ENCODE measurements at regions not wholly inside any gene's neighbourhood (a gene's known extent, or its start where the extent isn't known, plus 50 kb on each side); places are given as distances from the start of the nearest gene placed in this dataset.
"Not testable (repeated sequence)": the region's sequence is repeated elsewhere in the genome, so short reads cannot be mapped to it uniquely, and the experiment has no call there.

GRCh38 chr2:122338000-122338399, 582.5 kb downstream of the TSN start:
- Histone ChIP-seq H3K4me1 (ENCODE audit: control insufficient read depth, insufficient read depth, low read length) (no peaks in the 10 kb centered on the region), H3K27ac (ENCODE audit: low read length) (no peak overlapping the region), H3K9me3 (ENCODE audit: control insufficient read depth in 2 of 2, low read length in 2 of 2) (peaks cover 0 to 2% of the 10 kb centered on the region in 2 donors), H3K36me3 (ENCODE audit: control insufficient read depth in 2 of 2, insufficient read depth in 2 of 2, low read length in 2 of 2) (no peaks in the 10 kb centered on the region), H3K9ac (ENCODE audit: low read length in 2 of 2) (no peak overlapping the region), H3K27me3 (ENCODE audit: control insufficient read depth in 1 of 2, insufficient read depth in 2 of 2, low read length in 2 of 2) (no peaks in the 10 kb centered on the region), H3K4me3 (ENCODE audit: low read length in 2 of 2) (no peak overlapping the region)

GRCh38 chr2:122340246-122340645, 584.8 kb downstream of the TSN start:
- Histone ChIP-seq H3K27me3 (ENCODE audit: control insufficient read depth in 1 of 2, insufficient read depth in 2 of 2, low read length in 2 of 2) (no peaks in the 10 kb centered on the region), H3K9me3 (ENCODE audit: control insufficient read depth in 2 of 2, low read length in 2 of 2) (no peaks in the 10 kb centered on the region), H3K36me3 (ENCODE audit: control insufficient read depth in 2 of 2, insufficient read depth in 2 of 2, low read length in 2 of 2) (no peaks in the 10 kb centered on the region), H3K27ac (ENCODE audit: low read length) (no peak overlapping the region), H3K4me3 (ENCODE audit: low read length in 2 of 2) (no peak overlapping the region), H3K4me1 (ENCODE audit: control insufficient read depth, insufficient read depth, low read length) (no peaks in the 10 kb centered on the region), H3K9ac (ENCODE audit: low read length in 2 of 2) (no peak overlapping the region)

GRCh38 chr2:122341007-122341406, 585.6 kb downstream of the TSN start:
- Histone ChIP-seq H3K9ac (ENCODE audit: low read length in 2 of 2) (no peak overlapping the region), H3K27me3 (ENCODE audit: control insufficient read depth in 1 of 2, insufficient read depth in 2 of 2, low read length in 2 of 2) (no peaks in the 10 kb centered on the region), H3K9me3 (ENCODE audit: control insufficient read depth in 2 of 2, low read length in 2 of 2) (no peaks in the 10 kb centered on the region), H3K27ac (ENCODE audit: low read length) (no peak overlapping the region), H3K4me1 (ENCODE audit: control insufficient read depth, insufficient read depth, low read length) (no peaks in the 10 kb centered on the region), H3K4me3 (ENCODE audit: low read length in 2 of 2) (no peak overlapping the region), H3K36me3 (ENCODE audit: control insufficient read depth in 2 of 2, insufficient read depth in 2 of 2, low read length in 2 of 2) (no peaks in the 10 kb centered on the region)

- not testable (repeated sequence) for H3K4me3 ChIP-seq (ENCODE audit: low read length in 2 of 2); H3K9ac ChIP-seq (ENCODE audit: low read length in 2 of 2)
Measured at GRCh38 chr2:122352151-122352550, 596.7 kb downstream of the TSN start.

GRCh38 chr2:122357998-122358397, 602.5 kb downstream of the TSN start:
- no peak overlapping the region for H3K9ac ChIP-seq (ENCODE audit: low read length in 2 of 2)
- no peak overlapping the region for H3K27ac ChIP-seq (ENCODE audit: low read length)
- H3K9me3 ChIP-seq (ENCODE audit: control insufficient read depth in 2 of 2, low read length in 2 of 2), result no peaks in the 10 kb centered on the region
- H3K36me3 ChIP-seq (ENCODE audit: control insufficient read depth in 2 of 2, insufficient read depth in 2 of 2, low read length in 2 of 2), result no peaks in the 10 kb centered on the region
- no peak overlapping the region for H3K4me3 ChIP-seq (ENCODE audit: low read length in 2 of 2)
- no peaks in the 10 kb centered on the region for H3K27me3 ChIP-seq (ENCODE audit: control insufficient read depth in 1 of 2, insufficient read depth in 2 of 2, low read length in 2 of 2)
- H3K4me1 ChIP-seq (ENCODE audit: control insufficient read depth, insufficient read depth, low read length), result no peaks in the 10 kb centered on the region

More at GRCh38 chr2:122352151-122352550, 596.7 kb downstream of the TSN start:
- H3K36me3 ChIP-seq (ENCODE audit: control insufficient read depth in 2 of 2, insufficient read depth in 2 of 2, low read length in 2 of 2); H3K27ac ChIP-seq (ENCODE audit: low read length); H3K9me3 ChIP-seq (ENCODE audit: control insufficient read depth in 2 of 2, low read length in 2 of 2); H3K27me3 ChIP-seq (ENCODE audit: control insufficient read depth in 1 of 2, insufficient read depth in 2 of 2, low read length in 2 of 2); H3K4me1 ChIP-seq (ENCODE audit: control insufficient read depth, insufficient read depth, low read length): not testable (repeated sequence)

- Histone ChIP-seq H3K9ac (ENCODE audit: low read length in 2 of 2) (no peak overlapping the region), H3K27ac (ENCODE audit: low read length) (no peak overlapping the region), H3K4me3 (ENCODE audit: low read length in 2 of 2) (no peak overlapping the region), H3K9me3 (ENCODE audit: control insufficient read depth in 2 of 2, low read length in 2 of 2) (no peaks in the 10 kb centered on the region), H3K36me3 (ENCODE audit: control insufficient read depth in 2 of 2, insufficient read depth in 2 of 2, low read length in 2 of 2) (no peaks in the 10 kb centered on the region), H3K27me3 (ENCODE audit: control insufficient read depth in 1 of 2, insufficient read depth in 2 of 2, low read length in 2 of 2) (no peaks in the 10 kb centered on the region), H3K4me1 (ENCODE audit: control insufficient read depth, insufficient read depth, low read length) (no peaks in the 10 kb centered on the region)
Measured at GRCh38 chr2:122358729-122359128, 603.3 kb downstream of the TSN start.

- H3K4me3 ChIP-seq (ENCODE audit: low read length in 2 of 2), result no peak overlapping the region
- H3K27ac ChIP-seq (ENCODE audit: low read length), result no peak overlapping the region
- H3K9me3 ChIP-seq (ENCODE audit: control insufficient read depth in 2 of 2, low read length in 2 of 2), result no peaks in the 10 kb centered on the region
- no peaks in the 10 kb centered on the region for H3K27me3 ChIP-seq (ENCODE audit: control insufficient read depth in 1 of 2, insufficient read depth in 2 of 2, low read length in 2 of 2)
- H3K36me3 ChIP-seq (ENCODE audit: control insufficient read depth in 2 of 2, insufficient read depth in 2 of 2, low read length in 2 of 2), result no peaks in the 10 kb centered on the region
- no peaks in the 10 kb centered on the region for H3K4me1 ChIP-seq (ENCODE audit: control insufficient read depth, insufficient read depth, low read length)
- no peak overlapping the region for H3K9ac ChIP-seq (ENCODE audit: low read length in 2 of 2)
Measured at GRCh38 chr2:122363885-122364284, 608.4 kb downstream of the TSN start.

- no peaks in the 10 kb centered on the region for H3K36me3 ChIP-seq (ENCODE audit: control insufficient read depth in 2 of 2, insufficient read depth in 2 of 2, low read length in 2 of 2)
- no peak overlapping the region for H3K4me3 ChIP-seq (ENCODE audit: low read length in 2 of 2)
- no peak overlapping the region for H3K27ac ChIP-seq (ENCODE audit: low read length)
- no peaks in the 10 kb centered on the region for H3K27me3 ChIP-seq (ENCODE audit: control insufficient read depth in 1 of 2, insufficient read depth in 2 of 2, low read length in 2 of 2)
- H3K9ac ChIP-seq (ENCODE audit: low read length in 2 of 2), result no peak overlapping the region
- no peaks in the 10 kb centered on the region for H3K9me3 ChIP-seq (ENCODE audit: control insufficient read depth in 2 of 2, low read length in 2 of 2)
- no peaks in the 10 kb centered on the region for H3K4me1 ChIP-seq (ENCODE audit: control insufficient read depth, insufficient read depth, low read length)
Measured at GRCh38 chr2:122366427-122366826, 611.0 kb downstream of the TSN start.

- H3K36me3 ChIP-seq (ENCODE audit: control insufficient read depth in 2 of 2, insufficient read depth in 2 of 2, low read length in 2 of 2), result no peaks in the 10 kb centered on the region
- no peaks in the 10 kb centered on the region for H3K9me3 ChIP-seq (ENCODE audit: control insufficient read depth in 2 of 2, low read length in 2 of 2)
- H3K27me3 ChIP-seq (ENCODE audit: control insufficient read depth in 1 of 2, insufficient read depth in 2 of 2, low read length in 2 of 2), result no peaks in the 10 kb centered on the region
- no peaks in the 10 kb centered on the region for H3K4me1 ChIP-seq (ENCODE audit: control insufficient read depth, insufficient read depth, low read length)
- no peak overlapping the region for H3K4me3 ChIP-seq (ENCODE audit: low read length in 2 of 2)
- no peak overlapping the region for H3K9ac ChIP-seq (ENCODE audit: low read length in 2 of 2)
- no peak overlapping the region for H3K27ac ChIP-seq (ENCODE audit: low read length)
Measured at GRCh38 chr2:122366969-122367645, 611.7 kb downstream of the TSN start.

- Histone ChIP-seq H3K27ac (ENCODE audit: low read length) (no peak overlapping the region), H3K4me1 (ENCODE audit: control insufficient read depth, insufficient read depth, low read length) (no peaks in the 10 kb centered on the region), H3K9ac (ENCODE audit: low read length in 2 of 2) (no peak overlapping the region), H3K27me3 (ENCODE audit: control insufficient read depth in 1 of 2, insufficient read depth in 2 of 2, low read length in 2 of 2) (no peaks in the 10 kb centered on the region), H3K4me3 (ENCODE audit: low read length in 2 of 2) (no peak overlapping the region), H3K9me3 (ENCODE audit: control insufficient read depth in 2 of 2, low read length in 2 of 2) (no peaks in the 10 kb centered on the region), H3K36me3 (ENCODE audit: control insufficient read depth in 2 of 2, insufficient read depth in 2 of 2, low read length in 2 of 2) (no peaks in the 10 kb centered on the region)
Measured at GRCh38 chr2:122367646-122368010, 612.2 kb downstream of the TSN start.

- H3K36me3 ChIP-seq (ENCODE audit: control insufficient read depth in 2 of 2, insufficient read depth in 2 of 2, low read length in 2 of 2), result no peaks in the 10 kb centered on the region
- no peak overlapping the region for H3K27ac ChIP-seq (ENCODE audit: low read length)
- H3K4me3 ChIP-seq (ENCODE audit: low read length in 2 of 2), result no peak overlapping the region
- H3K9me3 ChIP-seq (ENCODE audit: control insufficient read depth in 2 of 2, low read length in 2 of 2), result no peaks in the 10 kb centered on the region
- no peak overlapping the region for H3K9ac ChIP-seq (ENCODE audit: low read length in 2 of 2)
- H3K4me1 ChIP-seq (ENCODE audit: control insufficient read depth, insufficient read depth, low read length), result no peaks in the 10 kb centered on the region
- no peaks in the 10 kb centered on the region for H3K27me3 ChIP-seq (ENCODE audit: control insufficient read depth in 1 of 2, insufficient read depth in 2 of 2, low read length in 2 of 2)
Measured at GRCh38 chr2:122368576-122369243, 613.3 kb downstream of the TSN start.

Data from stomach smooth muscle (tissue), 2 donors.